ENCODE measurements at regions not wholly inside any gene's neighbourhood (a gene's known extent, or its start where the extent isn't known, plus 50 kb on each side); places are given as distances from the start of the nearest gene placed in this dataset.

DNA sequence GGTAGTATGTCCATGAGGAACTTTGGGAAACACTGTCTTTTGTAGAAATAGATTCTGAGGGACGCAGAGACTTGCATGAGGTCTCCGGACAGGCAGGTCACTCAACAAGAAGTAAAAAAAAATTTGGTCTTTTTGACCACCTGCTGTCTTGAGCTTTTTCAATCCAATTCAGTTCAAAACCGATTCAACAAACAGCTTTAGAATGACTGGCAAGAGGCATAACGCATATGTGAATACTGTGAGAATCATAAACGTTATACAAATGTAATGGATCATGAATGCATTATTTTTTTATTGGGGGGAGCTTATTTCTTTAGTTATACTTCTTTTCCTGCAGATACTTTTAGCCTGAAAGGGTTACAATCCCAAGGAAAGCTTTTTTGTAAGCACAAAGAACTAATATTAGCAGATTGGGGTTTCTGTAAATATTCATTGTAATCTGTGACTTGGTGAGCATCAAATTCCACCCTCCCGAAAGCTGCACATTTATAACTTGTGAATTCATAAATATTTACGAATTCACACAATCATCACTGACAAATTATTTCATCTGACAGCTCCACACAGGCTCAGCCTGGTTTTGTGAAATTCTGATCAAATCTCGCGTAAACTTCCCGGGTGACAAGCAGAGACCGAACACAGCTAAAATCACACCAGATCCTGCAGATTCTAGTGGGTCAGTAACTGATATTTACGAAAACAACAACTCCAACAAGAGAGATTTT is 507.7 kb downstream of the MN1 start:
- Histone ChIP-seq H3K4me3 (ENCODE audit: low read depth, low read length) (no peak overlapping the region), H3K36me3 (ENCODE audit: control insufficient read depth, insufficient read depth, low read length) (no peaks in the 10 kb centered on the region), H3K27me3 (ENCODE audit: control insufficient read depth, insufficient read depth, low read length) (peaks cover 13% of the 10 kb centered on the region)
- DNase-seq (ENCODE audit: low read depth) = no peak
- TF ChIP-seq CTCF (IDR thresholded peaks at IDR 0.05; ENCODE audit: insufficient read depth, low read length, poor library complexity, severe bottlenecking) = no peak

GRCh38 chr22:27295040-27295439 is 506.5 kb downstream of the MN1 start:
- H3K27me3 ChIP-seq (ENCODE audit: control insufficient read depth, insufficient read depth, low read length) = peaks cover 15% of the 10 kb centered on the region

DNA sequence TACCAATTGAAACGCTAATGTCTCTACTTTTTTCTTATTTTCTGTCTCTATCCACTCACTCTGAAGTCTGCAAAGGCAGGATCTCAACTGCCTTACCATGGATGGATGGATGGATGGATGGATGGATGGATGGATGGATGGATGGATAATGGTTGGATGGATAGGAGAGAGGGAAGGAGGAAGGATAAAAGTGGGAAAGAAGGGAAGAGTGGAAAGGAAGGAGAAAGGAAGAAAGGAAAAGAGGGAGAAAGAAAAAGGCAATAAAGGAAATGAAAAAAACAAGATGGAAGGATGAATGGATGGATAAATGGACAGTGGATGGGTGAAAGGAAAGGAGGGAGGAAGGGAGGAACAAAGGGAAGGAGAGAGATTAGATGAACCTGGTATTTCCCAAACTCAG is 506.0 kb downstream of the MN1 start:
- Histone ChIP-seq H3K36me3 (ENCODE audit: control insufficient read depth, insufficient read depth, low read length) (no peaks in the 10 kb centered on the region), H3K4me3 (ENCODE audit: low read depth, low read length) (no peak overlapping the region), H3K27me3 (ENCODE audit: control insufficient read depth, insufficient read depth, low read length) (peaks cover 15% of the 10 kb centered on the region)
- TF ChIP-seq CTCF (IDR thresholded peaks at IDR 0.05; ENCODE audit: insufficient read depth, low read length, poor library complexity, severe bottlenecking) = no peak
- DNase-seq (ENCODE audit: low read depth) = no peak

More at GRCh38 chr22:27295040-27295439, 506.5 kb downstream of the MN1 start:
- DNase-seq (ENCODE audit: low read depth) = no peak
- no peaks in the 10 kb centered on the region for H3K36me3 ChIP-seq (ENCODE audit: control insufficient read depth, insufficient read depth, low read length)
- no peak overlapping the region for H3K4me3 ChIP-seq (ENCODE audit: low read depth, low read length)
- no peak for TF ChIP-seq CTCF (IDR thresholded peaks at IDR 0.05; ENCODE audit: insufficient read depth, low read length, poor library complexity, severe bottlenecking)

GRCh38 chr22:27296091-27296675 is 505.4 kb downstream of the MN1 start:
- no peak for TF ChIP-seq CTCF (IDR thresholded peaks at IDR 0.05; ENCODE audit: insufficient read depth, low read length, poor library complexity, severe bottlenecking)
- Histone ChIP-seq H3K36me3 (ENCODE audit: control insufficient read depth, insufficient read depth, low read length) (no peaks in the 10 kb centered on the region), H3K27me3 (ENCODE audit: control insufficient read depth, insufficient read depth, low read length) (peaks cover 15% of the 10 kb centered on the region), H3K4me3 (ENCODE audit: low read depth, low read length) (no peak overlapping the region)
- DNase-seq (ENCODE audit: low read depth) = no peak

DNA sequence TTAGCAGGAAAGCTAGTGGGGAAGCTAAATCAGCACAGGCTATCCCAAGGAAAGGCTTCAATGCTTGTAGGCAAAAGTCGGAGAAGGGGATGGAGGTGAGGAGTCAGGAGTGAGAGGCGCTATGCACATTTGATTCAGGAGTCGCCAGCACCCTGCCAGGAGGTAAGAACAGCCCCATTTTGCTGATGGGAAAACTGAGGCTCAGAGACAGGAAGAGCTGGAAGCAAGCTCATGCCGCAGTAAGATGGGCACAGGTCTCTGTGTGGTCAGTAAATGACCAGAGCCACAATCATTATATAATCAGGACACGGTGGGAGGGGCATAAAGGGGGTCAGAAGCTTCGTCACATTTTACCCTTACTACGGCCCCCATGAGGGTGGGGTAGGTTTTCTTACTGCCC is 504.4 kb downstream of the MN1 start:
- DNase-seq (ENCODE audit: low read depth) = no peak
- Histone ChIP-seq H3K36me3 (ENCODE audit: control insufficient read depth, insufficient read depth, low read length) (no peaks in the 10 kb centered on the region), H3K27me3 (ENCODE audit: control insufficient read depth, insufficient read depth, low read length) (peaks cover 15% of the 10 kb centered on the region), H3K4me3 (ENCODE audit: low read depth, low read length) (no peak overlapping the region)
- no peak for TF ChIP-seq CTCF (IDR thresholded peaks at IDR 0.05; ENCODE audit: insufficient read depth, low read length, poor library complexity, severe bottlenecking)

- no peak for DNase-seq (ENCODE audit: low read depth)
- H3K4me3 ChIP-seq (ENCODE audit: low read depth, low read length) = no peak overlapping the region
- TF ChIP-seq CTCF (IDR thresholded peaks at IDR 0.05; ENCODE audit: insufficient read depth, low read length, poor library complexity, severe bottlenecking) = no peak
- H3K36me3 ChIP-seq (ENCODE audit: control insufficient read depth, insufficient read depth, low read length) = no peaks in the 10 kb centered on the region
- H3K27me3 ChIP-seq (ENCODE audit: control insufficient read depth, insufficient read depth, low read length) = peaks cover 15% of the 10 kb centered on the region
Observed at GRCh38 chr22:27298332-27298731, 503.2 kb downstream of the MN1 start.

Data from kidney epithelial cell (primary cell).